Activated T-cell treated with anti-CD3 and anti-CD28 coated beads, Interleukin-2, amount 50 U/mL, for 24 hours (primary cell): ENCODE measurements at regions not wholly inside any gene's neighbourhood (a gene's known extent, or its start where the extent isn't known, plus 50 kb on each side); places are given as distances from the start of the nearest gene placed in this dataset.

ENCODE experiments used
- DNase-seq: peaks from one replicate; pipeline ENCODE4 v3.0.0-alpha.2; 2020
- H3K27ac Mint-ChIP-seq: 2 replicates; pipeline ENCODE4 v1.8.0; 2020; ENCODE audit warnings: mild to moderate bottlenecking, mixed read lengths
- H3K27me3 Mint-ChIP-seq: 2 replicates; pipeline ENCODE4 v1.8.0; 2020; ENCODE audit warnings: mixed read lengths
- H3K36me3 Mint-ChIP-seq: 2 replicates; pipeline ENCODE4 v1.8.0; 2020; ENCODE audit warnings: low read depth, mixed read lengths
- H3K4me1 Mint-ChIP-seq: 2 replicates; pipeline ENCODE4 v1.8.0; 2020; ENCODE audit warnings: low read depth, mixed read lengths
- H3K4me3 Mint-ChIP-seq: 2 replicates; pipeline ENCODE4 v1.8.0; 2020; ENCODE audit warnings: mild to moderate bottlenecking, moderate library complexity, mixed read lengths
- H3K9me3 Mint-ChIP-seq: 2 replicates; pipeline ENCODE4 v1.8.0; 2020; ENCODE audit warnings: mixed read lengths

DNA sequence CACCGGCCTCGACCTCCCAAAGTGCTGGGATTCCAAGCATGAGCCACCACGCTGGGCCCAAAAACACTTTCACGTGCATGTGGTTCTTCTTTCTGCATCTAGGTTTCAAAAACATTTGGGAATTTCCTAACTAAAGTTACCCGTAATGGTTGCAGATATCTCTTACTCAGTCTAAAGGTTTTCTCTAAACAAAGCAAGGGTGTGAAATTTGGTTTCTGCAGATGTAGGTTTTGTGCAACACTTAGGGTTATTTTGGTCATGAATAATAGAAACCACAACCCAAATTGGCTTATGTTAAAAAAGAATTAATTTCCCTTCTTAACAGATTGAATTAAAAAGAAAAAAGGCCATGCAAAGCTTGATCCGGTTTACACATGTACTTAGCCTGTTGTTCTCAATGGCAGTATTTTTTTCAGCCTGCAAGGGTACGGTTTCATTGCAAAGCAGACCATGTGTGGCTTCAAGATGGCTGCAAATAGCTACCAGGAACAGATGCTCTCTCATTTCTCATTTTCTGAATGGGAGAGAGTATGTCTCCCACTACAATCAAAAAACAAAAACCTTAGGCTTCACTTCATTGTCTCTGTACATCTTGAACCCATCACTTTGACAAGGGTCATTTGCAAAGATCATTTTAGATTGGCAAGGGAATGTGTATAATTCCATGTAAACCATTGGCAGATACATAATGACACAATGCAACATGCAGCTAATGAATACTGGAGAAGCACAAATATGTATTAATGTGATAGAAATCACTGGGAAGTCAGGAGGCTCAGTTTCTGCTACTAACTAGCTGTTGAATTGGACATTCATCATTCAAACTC is 491.2 kb upstream of the FLRT2 start:
- H3K9me3 Mint-ChIP-seq: peaks cover 5% of the 10 kb centered on the region
- H3K27ac Mint-ChIP-seq: no peak overlapping the region
- no peak overlapping the region for H3K4me3 Mint-ChIP-seq
- H3K36me3 Mint-ChIP-seq: no peaks in the 10 kb centered on the region
- H3K27me3 Mint-ChIP-seq: no peaks in the 10 kb centered on the region
- no peaks in the 10 kb centered on the region for H3K4me1 Mint-ChIP-seq
- no peak for DNase-seq

DNA sequence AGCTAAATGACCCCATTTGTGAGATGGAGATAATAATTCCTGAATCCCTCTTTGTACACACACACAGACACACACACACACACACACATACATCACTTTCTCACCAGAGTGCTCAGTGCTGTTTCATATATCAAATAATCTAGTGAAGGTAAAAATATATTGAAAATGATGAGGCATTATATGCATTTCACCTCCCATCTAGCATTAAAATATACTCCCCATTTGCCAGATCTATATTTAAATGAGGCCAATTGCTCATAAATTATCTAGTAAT is 490.7 kb upstream of the FLRT2 start:
- H3K4me1 Mint-ChIP-seq: no peaks in the 10 kb centered on the region
- no peak overlapping the region for H3K27ac Mint-ChIP-seq
- peaks cover 8% of the 10 kb centered on the region for H3K9me3 Mint-ChIP-seq
- H3K4me3 Mint-ChIP-seq: no peak overlapping the region
- H3K36me3 Mint-ChIP-seq: no peaks in the 10 kb centered on the region
- no peaks in the 10 kb centered on the region for H3K27me3 Mint-ChIP-seq
- no peak for DNase-seq

DNA sequence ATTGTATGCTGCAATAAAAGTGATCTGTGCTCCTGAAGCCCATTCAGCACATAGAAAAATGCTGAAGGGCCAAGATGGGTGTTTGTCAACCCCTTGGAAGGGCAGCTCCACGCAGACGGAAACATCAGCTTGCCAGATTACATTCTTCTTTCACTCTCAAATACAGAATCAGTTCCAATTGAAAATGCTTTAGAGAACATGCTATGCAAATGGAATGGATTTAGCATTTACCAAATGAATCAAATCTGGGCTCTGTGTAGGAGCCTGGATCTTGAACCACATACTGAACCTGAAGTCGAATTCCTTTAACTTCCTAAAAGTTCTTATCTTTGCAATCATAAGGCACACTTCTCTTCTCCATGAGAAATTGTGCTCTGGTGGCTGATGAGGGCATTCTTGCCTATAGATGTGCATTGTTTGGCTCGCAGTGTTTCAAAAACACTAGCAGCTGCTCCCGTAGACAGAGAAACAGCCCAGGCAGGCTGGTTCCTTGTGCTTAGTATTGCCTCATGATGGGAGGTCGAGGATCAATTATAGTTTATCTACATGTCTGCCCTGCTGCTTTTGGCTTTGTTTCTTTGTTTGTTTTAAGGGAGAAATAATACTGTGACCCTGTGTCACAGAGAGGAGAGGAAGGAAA is 489.8 kb upstream of the FLRT2 start:
- Mint-ChIP-seq H3K4me3 (no peak overlapping the region), H3K9me3 (peaks cover 8% of the 10 kb centered on the region), H3K4me1 (no peaks in the 10 kb centered on the region), H3K36me3 (no peaks in the 10 kb centered on the region), H3K27ac (no peak overlapping the region), H3K27me3 (no peaks in the 10 kb centered on the region)
- no peak for DNase-seq

DNA sequence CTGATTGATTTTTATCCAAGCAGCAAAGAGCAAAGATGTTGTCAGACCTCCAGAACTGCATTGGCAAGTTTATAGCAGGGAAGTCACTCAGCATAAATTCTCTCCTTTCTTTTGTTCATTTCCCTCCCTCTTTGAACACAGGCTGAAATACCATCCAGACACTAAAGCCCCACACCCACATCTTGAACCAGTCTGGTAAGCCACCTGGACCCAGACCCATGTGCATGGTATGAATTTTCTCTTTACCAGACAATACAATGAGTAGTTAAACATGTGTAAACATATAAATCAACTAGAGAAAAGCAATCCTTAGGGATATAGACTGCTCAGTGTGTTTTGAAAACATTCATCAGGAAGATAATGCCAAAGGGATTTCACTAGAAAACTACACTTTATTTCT is 488.3 kb upstream of the FLRT2 start:
- Mint-ChIP-seq H3K36me3 (no peaks in the 10 kb centered on the region), H3K27ac (no peak overlapping the region), H3K4me3 (no peak overlapping the region), H3K9me3 (peaks cover 10% of the 10 kb centered on the region), H3K4me1 (no peaks in the 10 kb centered on the region), H3K27me3 (no peaks in the 10 kb centered on the region)
- no peak for DNase-seq

DNA sequence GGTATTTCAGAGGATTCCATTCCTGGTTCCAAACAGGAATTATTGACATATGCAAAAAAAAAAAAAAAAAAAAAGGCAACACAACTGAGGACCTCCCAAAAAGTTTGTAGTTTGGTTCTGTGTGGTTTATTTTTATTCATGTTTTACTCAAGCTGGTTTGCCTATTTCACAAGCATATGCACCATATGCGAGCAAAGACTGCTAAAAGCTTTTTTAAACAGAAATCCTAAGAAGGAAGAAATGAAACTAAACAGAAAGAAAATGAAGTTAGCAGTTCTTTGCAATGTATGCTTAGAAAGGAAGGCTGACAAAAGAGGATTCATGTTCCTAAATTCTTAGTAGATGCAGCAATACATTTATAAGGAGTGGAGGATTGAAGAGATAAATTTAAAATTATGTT is 487.6 kb upstream of the FLRT2 start:
- Mint-ChIP-seq H3K27me3 (no peaks in the 10 kb centered on the region), H3K36me3 (no peaks in the 10 kb centered on the region), H3K4me1 (no peaks in the 10 kb centered on the region), H3K4me3 (no peak overlapping the region), H3K27ac (no peak overlapping the region), H3K9me3 (peaks cover 16% of the 10 kb centered on the region)
- DNase-seq: no peak

DNA sequence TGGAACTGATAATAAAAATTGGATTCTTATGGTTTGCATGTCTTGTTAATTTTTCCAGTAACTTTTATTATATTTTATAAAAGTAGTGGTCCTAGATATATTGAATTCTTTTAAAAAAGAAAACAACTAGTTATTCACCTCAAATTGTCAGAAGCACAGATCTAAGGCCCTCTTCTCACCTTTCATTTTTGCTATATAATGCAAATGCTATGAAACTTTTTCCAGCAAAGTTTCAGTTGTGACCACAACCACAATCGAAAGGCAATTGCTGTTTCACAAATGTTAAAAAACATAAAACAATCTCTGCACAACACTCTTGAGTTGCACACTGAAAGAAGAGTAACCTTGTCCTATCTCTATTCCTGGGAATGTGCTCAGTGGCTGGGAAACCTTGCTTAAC is 479.8 kb upstream of the FLRT2 start:
- Mint-ChIP-seq H3K4me1 (no peaks in the 10 kb centered on the region), H3K27ac (no peak overlapping the region), H3K36me3 (no peaks in the 10 kb centered on the region), H3K9me3 (peaks cover 36% of the 10 kb centered on the region), H3K4me3 (no peak overlapping the region), H3K27me3 (no peaks in the 10 kb centered on the region)
- no peak for DNase-seq

DNA sequence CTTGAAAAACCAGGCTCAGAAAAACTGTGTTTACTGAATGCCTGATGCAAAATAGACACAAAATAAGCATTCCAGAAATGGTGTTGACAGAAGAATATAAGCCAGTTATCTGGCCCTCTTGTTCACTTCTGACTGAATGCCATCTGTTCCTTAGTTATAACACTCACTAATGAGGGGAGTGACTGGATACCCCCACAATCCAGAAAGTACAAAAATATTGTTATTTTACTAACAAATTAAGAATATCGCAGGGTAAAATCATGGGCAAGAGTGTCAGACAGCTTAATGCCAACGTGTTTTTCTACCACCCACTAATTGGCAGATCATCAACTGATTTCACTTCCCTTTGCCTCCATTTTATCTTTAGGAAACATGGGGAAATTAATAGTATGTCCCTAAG is 477.3 kb upstream of the FLRT2 start:
- Mint-ChIP-seq H3K9me3 (peaks cover 26% of the 10 kb centered on the region), H3K4me1 (no peaks in the 10 kb centered on the region), H3K4me3 (no peak overlapping the region), H3K27me3 (no peaks in the 10 kb centered on the region), H3K36me3 (no peaks in the 10 kb centered on the region), H3K27ac (no peak overlapping the region)
- no peak for DNase-seq

DNA sequence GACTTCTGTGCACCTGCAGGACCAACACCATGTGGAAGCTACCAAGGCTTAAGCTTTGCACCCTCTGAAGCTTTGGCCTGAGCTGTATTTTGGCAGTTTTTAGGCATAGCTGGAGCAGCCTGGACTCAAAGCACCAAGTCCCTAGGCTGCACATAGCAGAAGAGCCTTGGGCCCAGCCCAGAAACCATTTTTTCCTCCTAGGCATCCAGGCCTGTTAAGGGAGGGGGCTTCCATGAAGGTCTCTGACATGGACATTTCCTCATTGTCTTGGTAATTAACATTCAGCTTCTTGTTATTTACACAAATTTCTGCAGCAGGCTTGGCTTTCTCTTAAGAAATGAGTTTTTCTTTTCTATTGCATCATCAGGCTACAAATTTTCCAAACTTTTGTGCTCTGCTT is 475.8 kb upstream of the FLRT2 start:
- no peaks in the 10 kb centered on the region for H3K27me3 Mint-ChIP-seq
- H3K27ac Mint-ChIP-seq: no peak overlapping the region
- H3K4me1 Mint-ChIP-seq: no peaks in the 10 kb centered on the region
- no peak for DNase-seq
- no peak overlapping the region for H3K4me3 Mint-ChIP-seq
- no peaks in the 10 kb centered on the region for H3K36me3 Mint-ChIP-seq
- peaks cover 26% of the 10 kb centered on the region for H3K9me3 Mint-ChIP-seq

DNA sequence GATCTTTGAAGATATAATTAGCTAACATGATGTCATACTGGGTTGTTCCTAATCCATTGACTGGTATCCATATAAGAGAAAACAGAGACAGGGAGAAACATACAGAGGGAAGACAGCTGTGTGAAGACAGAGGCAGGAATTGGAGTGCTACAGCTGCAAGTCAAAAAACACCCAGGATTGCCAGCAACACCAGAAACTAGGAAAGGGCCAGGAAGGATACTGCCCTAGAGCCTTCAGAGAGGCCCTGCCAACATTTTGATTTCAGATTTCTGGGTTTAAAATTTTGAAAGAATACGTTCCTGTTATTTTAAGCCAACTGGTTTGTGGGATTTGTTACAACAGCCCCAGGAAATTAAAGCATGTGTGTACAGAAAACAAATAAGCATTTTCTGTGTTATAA is 473.7 kb upstream of the FLRT2 start:
- no peak overlapping the region for H3K4me3 Mint-ChIP-seq
- no peaks in the 10 kb centered on the region for H3K36me3 Mint-ChIP-seq
- DNase-seq: no peak
- H3K27me3 Mint-ChIP-seq: no peaks in the 10 kb centered on the region
- peaks cover 28% of the 10 kb centered on the region for H3K9me3 Mint-ChIP-seq
- H3K4me1 Mint-ChIP-seq: no peaks in the 10 kb centered on the region
- H3K27ac Mint-ChIP-seq: no peak overlapping the region

DNA sequence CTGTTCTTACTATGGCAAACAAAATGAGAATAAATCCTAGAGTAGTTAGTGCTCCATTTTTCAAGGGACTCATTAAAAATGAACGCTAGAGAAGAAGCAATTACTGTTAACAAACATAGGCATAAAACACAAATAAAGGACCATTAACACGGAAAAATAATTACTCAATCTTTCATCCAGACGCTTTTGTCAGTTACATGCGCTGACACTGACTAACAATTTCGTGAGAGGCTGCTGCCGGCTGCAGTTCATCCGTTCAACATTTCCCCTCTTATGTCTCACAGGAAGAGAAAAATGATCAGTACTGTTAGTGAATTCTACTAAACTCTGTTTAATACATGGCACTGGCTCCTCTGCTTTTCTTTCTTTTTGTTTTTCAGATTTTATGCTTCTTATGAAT is 472.7 kb upstream of the FLRT2 start:
- Mint-ChIP-seq H3K4me3 (no peak overlapping the region), H3K27me3 (no peaks in the 10 kb centered on the region), H3K36me3 (no peaks in the 10 kb centered on the region), H3K9me3 (peaks cover 27% of the 10 kb centered on the region), H3K4me1 (no peaks in the 10 kb centered on the region), H3K27ac (no peak overlapping the region)
- DNase-seq: no peak

DNA sequence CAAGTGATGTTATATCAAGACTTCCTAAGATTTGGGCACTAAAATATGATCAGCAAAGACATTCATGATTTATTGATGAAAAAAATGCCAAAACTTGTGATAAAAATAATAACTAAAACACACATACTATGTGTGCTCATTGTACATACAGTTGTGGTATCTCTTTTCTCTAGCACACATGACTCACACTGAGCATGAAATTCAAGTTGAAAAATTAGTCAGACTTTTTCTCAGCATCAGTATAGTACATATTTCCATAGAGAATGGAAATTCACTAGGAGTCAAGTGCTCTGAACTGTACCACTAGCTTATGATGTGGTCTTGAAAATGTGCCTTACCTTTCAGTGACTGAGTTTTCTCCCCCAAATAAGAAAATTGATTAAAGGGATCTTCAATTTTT is 471.8 kb upstream of the FLRT2 start:
- Mint-ChIP-seq H3K27me3 (no peaks in the 10 kb centered on the region), H3K36me3 (no peaks in the 10 kb centered on the region), H3K27ac (no peak overlapping the region), H3K4me3 (no peak overlapping the region), H3K4me1 (no peaks in the 10 kb centered on the region), H3K9me3 (peaks cover 24% of the 10 kb centered on the region)
- DNase-seq: no peak

DNA sequence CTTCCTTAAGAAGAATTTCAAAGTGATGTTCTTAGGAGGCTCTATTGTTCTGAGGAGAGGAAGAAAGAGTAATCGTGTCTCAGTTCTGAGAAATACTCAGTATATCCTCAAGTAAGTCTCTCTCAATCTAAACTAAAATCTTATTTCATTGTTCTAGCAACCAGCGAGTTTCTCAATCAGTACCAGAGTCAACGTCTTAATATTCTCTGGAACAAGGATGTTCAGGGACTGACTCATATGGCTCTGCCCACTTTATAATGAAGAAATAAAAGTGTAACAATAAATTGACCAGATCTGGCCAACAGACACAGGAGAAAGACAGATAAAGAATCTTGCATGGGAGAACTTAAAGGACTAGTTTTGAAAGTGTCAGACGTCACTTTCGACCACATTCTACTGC is 469.8 kb upstream of the FLRT2 start:
- DNase-seq: no peak
- Mint-ChIP-seq H3K9me3 (peaks cover 16% of the 10 kb centered on the region), H3K4me3 (no peak overlapping the region), H3K27me3 (no peaks in the 10 kb centered on the region), H3K4me1 (no peaks in the 10 kb centered on the region), H3K27ac (no peak overlapping the region), H3K36me3 (no peaks in the 10 kb centered on the region)

DNA sequence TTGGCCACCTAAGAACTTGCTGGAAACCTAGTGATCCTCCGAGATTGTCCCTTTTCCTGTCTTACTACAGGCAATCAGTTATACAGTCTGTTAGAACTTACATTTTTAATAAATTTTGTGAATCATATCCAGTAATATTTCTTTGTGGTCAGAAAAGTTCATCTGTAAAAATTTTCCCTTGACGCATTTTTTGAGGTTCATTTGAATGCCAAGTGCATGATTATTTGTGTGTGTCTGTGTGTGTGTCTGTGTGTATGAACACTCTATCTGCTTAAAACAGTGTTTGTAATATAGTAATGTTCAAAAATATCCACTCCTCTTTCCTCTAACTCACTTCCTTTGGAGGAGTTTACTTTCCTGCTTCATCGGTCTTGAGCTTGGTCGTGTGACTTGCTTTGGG is 468.7 kb upstream of the FLRT2 start:
- H3K36me3 Mint-ChIP-seq: no peaks in the 10 kb centered on the region
- H3K4me3 Mint-ChIP-seq: no peak overlapping the region
- no peak overlapping the region for H3K27ac Mint-ChIP-seq
- no peaks in the 10 kb centered on the region for H3K4me1 Mint-ChIP-seq
- no peaks in the 10 kb centered on the region for H3K27me3 Mint-ChIP-seq
- DNase-seq: no peak
- peaks cover 12% of the 10 kb centered on the region for H3K9me3 Mint-ChIP-seq

DNA sequence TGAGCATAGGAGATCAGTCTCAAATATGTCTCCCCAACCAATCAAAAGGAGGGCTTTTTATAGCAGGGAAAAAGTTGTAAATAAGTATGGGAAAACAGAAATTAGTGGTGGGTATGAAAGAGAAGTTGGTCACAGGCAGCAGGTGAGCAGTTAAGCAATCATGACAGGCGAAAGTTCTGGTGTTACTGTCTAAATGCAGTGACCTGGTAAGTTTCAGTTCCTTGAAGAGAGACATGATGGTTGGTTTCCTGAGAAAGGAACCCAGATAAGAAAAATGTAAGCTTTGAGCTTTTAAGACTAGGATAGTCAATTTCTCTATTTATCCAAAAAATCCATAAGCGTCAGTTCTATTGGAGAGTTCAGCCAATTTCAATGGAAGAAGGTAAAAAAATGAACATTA is 466.2 kb upstream of the FLRT2 start:
- Mint-ChIP-seq H3K4me3 (no peak overlapping the region), H3K27me3 (no peaks in the 10 kb centered on the region), H3K27ac (no peak overlapping the region), H3K9me3 (peaks cover 14% of the 10 kb centered on the region), H3K4me1 (no peaks in the 10 kb centered on the region), H3K36me3 (no peaks in the 10 kb centered on the region)
- no peak for DNase-seq

DNA sequence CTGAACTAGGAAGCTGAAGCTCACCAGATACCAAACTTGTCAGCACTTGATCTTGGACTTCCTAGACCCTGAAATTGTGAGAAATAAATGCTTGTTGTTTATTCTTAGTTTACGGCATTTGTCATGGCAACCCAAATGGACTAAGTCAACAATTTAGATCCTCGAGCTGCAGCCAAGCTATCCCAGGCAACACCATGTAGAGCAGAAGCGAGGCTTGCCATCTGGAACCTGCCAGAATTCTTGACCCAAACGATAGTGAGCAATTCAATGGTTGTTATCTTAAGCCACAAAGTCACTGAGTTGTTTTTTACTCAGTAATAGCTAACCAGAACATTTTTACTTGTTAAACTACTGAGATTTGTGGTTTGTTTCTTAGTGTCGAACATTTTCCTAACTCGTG is 458.5 kb upstream of the FLRT2 start:
- Mint-ChIP-seq H3K9me3 (peaks cover 6% of the 10 kb centered on the region), H3K4me1 (no peaks in the 10 kb centered on the region), H3K4me3 (no peak overlapping the region), H3K27me3 (no peaks in the 10 kb centered on the region), H3K27ac (no peak overlapping the region), H3K36me3 (no peaks in the 10 kb centered on the region)
- DNase-seq: no peak

DNA sequence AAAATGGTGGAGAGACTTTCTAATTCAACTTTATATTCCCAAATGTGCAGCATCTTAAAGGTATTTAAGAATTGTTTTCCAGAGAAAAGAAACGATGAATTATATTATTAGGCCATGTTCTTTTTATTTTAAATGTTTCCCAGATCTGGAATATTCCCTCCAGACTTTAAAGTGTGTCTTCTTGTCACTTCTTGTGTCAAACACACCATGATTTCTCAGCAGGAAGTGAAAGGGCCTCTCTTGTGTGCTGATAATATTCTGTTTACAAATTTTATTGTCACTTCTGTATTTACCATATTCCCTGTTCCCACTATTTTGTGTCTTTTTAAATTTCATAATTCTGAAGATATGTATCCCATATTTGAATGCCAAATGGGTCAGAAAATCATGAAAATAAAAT is 455.0 kb upstream of the FLRT2 start:
- no peak for DNase-seq
- H3K4me3 Mint-ChIP-seq: no peak overlapping the region
- H3K27ac Mint-ChIP-seq: no peak overlapping the region
- peaks cover 4% of the 10 kb centered on the region for H3K9me3 Mint-ChIP-seq
- no peaks in the 10 kb centered on the region for H3K27me3 Mint-ChIP-seq
- H3K36me3 Mint-ChIP-seq: no peaks in the 10 kb centered on the region
- no peaks in the 10 kb centered on the region for H3K4me1 Mint-ChIP-seq
